Skeletal muscle satellite cell (primary cell): ENCODE measurements at regions not wholly inside any gene's neighbourhood (a gene's known extent, or its start where the extent isn't known, plus 50 kb on each side); places are given as distances from the start of the nearest gene placed in this dataset. TPM values are rescaled to one million over a fixed set of nuclear protein-coding genes. Genes with fewer than 3 reads are reported as not detected.

ENCODE experiments used
- H3K27me3 ChIP-seq: 2 replicates; pipeline ENCODE4 v1.7.0; 2013; ENCODE audit warnings: low read length; ENCODE audit not compliant: control insufficient read depth, insufficient read depth
- H3K36me3 ChIP-seq: 2 replicates; pipeline ENCODE4 v1.7.0; 2013; ENCODE audit warnings: mild to moderate bottlenecking, control low read depth, low read length; ENCODE audit not compliant: insufficient read depth
- H3K4me1 ChIP-seq: 2 replicates; pipeline ENCODE4 v1.7.0; 2013; ENCODE audit warnings: low read length; ENCODE audit not compliant: control insufficient read depth, insufficient read depth
- H3K4me2 ChIP-seq: 2 replicates; pipeline ENCODE4 v1.7.0; 2013; ENCODE audit warnings: mild to moderate bottlenecking, low read length
- H3K4me3 ChIP-seq: 2 replicates; pipeline ENCODE4 v1.7.0; 2013; ENCODE audit warnings: low read length
- H3K9ac ChIP-seq: 2 replicates; pipeline ENCODE4 v1.7.0; 2013; ENCODE audit warnings: mild to moderate bottlenecking, low read depth, low read length, moderate library complexity
- H3K9me3 ChIP-seq: replicated peaks from 2 replicates; pipeline ENCODE4 v1.7.0; 2013; ENCODE audit warnings: mild to moderate bottlenecking, control low read depth, low read length
- small RNA-seq: library from RNA; depleted of rRNA; stranded (forward); fragments of <200 nt; gene quantifications from one replicate; pipeline ENCODE3, GENCODE V24; 2012

DNA sequence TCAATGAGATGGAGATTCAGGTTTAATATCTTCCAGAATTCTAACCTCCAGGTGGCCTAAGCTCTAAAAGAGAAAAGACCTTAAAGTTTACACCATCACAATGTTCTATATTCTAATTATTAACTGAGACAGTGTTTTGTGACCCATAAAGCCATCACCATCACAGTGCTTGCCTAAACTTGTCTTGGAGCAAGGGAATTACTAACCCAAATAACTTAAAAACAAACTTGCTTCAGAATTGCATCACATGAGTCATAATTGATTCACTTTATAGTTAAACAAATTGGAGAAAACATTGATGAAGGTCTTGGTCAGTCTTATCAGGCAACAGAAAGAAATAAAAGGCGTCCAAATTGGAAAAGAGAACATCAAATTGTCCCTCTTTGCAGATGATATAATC lies 54.5 kb upstream of the ALG10 start:
- no peaks in the 10 kb centered on the region for H3K9me3 ChIP-seq

More for the DNA sequence above, 54.5 kb upstream of the ALG10 start:
- Histone ChIP-seq H3K4me2 (no peak overlapping the region), H3K36me3 (no peaks in the 10 kb centered on the region), H3K27me3 (no peaks in the 10 kb centered on the region), H3K4me3 (no peak overlapping the region), H3K4me1 (no peaks in the 10 kb centered on the region), H3K9ac (no peak overlapping the region)

Small RNA genes lying in the stretch of these regions (small RNA-seq; reads per million reads assigned to genes)
- not detected for gene RNU6-400P
- gene RNU6-472P = not detected
